ENCODE measurements at regions not wholly inside any gene's neighbourhood (a gene's known extent, or its start where the extent isn't known, plus 50 kb on each side); places are given as distances from the start of the nearest gene placed in this dataset.

GRCh38 chr16:63283721-63284120 lies 1247.5 kb upstream of the CDH8 start:
- TF ChIP-seq CTCF (IDR thresholded peaks at IDR 0.05) = no peak
- DNase-seq (ENCODE audit: low spot score) = no peak
- Histone ChIP-seq H3K27ac (no peak overlapping the region), H3K4me3 (no peak overlapping the region)

- Histone ChIP-seq H3K4me3 (no peak overlapping the region), H3K27ac (no peak overlapping the region)
- no peak for DNase-seq (ENCODE audit: low spot score)
- TF ChIP-seq CTCF (IDR thresholded peaks at IDR 0.05) = no peak
These were observed 1208.4 kb upstream of the CDH8 start for GRCh38 chr16:63244631-63245030.

- TF ChIP-seq CTCF (IDR thresholded peaks at IDR 0.05) = no peak
- Histone ChIP-seq H3K27ac (no peak overlapping the region), H3K4me3 (no peak overlapping the region)
- no peak for DNase-seq (ENCODE audit: low spot score)
These were observed 1205.3 kb upstream of the CDH8 start for GRCh38 chr16:63241497-63242028.

- TF ChIP-seq CTCF (IDR thresholded peaks at IDR 0.05) = no peak
- H3K4me3 ChIP-seq = no peak overlapping the region
- DNase-seq (ENCODE audit: low spot score) = no peak
- H3K27ac ChIP-seq = no peak overlapping the region
These were observed 1202.9 kb upstream of the CDH8 start for GRCh38 chr16:63239065-63239570.

GRCh38 chr16:63230421-63231040 lies 1194.3 kb upstream of the CDH8 start:
- no peak overlapping the region for H3K4me3 ChIP-seq
- H3K27ac ChIP-seq = no peak overlapping the region
- no peak for TF ChIP-seq CTCF (IDR thresholded peaks at IDR 0.05)
- no peak for DNase-seq (ENCODE audit: low spot score)

- no peak for TF ChIP-seq CTCF (IDR thresholded peaks at IDR 0.05)
- Histone ChIP-seq H3K27ac (no peak overlapping the region), H3K4me3 (no peak overlapping the region)
- DNase-seq (ENCODE audit: low spot score) = no peak
These were observed 1192.0 kb upstream of the CDH8 start for GRCh38 chr16:63228259-63228658.

- DNase-seq (ENCODE audit: low spot score) = no peak
- no peak overlapping the region for H3K4me3 ChIP-seq
- no peak for TF ChIP-seq CTCF (IDR thresholded peaks at IDR 0.05)
- H3K27ac ChIP-seq = no peak overlapping the region
These were observed 1187.6 kb upstream of the CDH8 start for GRCh38 chr16:63223851-63224250.
